Neural cell (in vitro differentiated cells): ENCODE measurements at regions not wholly inside any gene's neighbourhood (a gene's known extent, or its start where the extent isn't known, plus 50 kb on each side); places are given as distances from the start of the nearest gene placed in this dataset.

Experiments
- H2AFZ ChIP-seq: fragments of 200-600, 300-800 bp; sonication (generic), shearing (Covaris generic); 2 replicates; pipeline ENCODE4 v1.6.0; 2014; ENCODE audit warnings: low read depth, mild to moderate bottlenecking, antibody characterized with exemption, low read length, moderate library complexity
- H3F3A ChIP-seq: fragments of 200-600 bp; shearing (Covaris generic); 2 replicates; pipeline ENCODE4 v1.6.1; 2016; ENCODE audit warnings: mild to moderate bottlenecking, moderate library complexity, mixed read lengths, antibody characterized with exemption, low read length; ENCODE audit not compliant: insufficient read depth, poor library complexity, severe bottlenecking
- H3K27ac ChIP-seq: fragments of 200-600, 300-800 bp; sonication (generic), shearing (Covaris generic); 2 replicates; pipeline ENCODE4 v1.5.1; 2014; ENCODE audit warnings: mild to moderate bottlenecking, low read length, moderate library complexity
- H3K27me3 ChIP-seq: fragments of 300-800, 200-600 bp; sonication (generic), shearing (Covaris generic); 2 replicates; pipeline ENCODE4 v1.6.0; 2014; ENCODE audit warnings: mild to moderate bottlenecking, low read depth, low read length, moderate library complexity; ENCODE audit not compliant: insufficient read depth
- H3K36me3 ChIP-seq: fragments of 300-800, 200-600 bp; sonication (generic), shearing (Covaris generic); 2 replicates; pipeline ENCODE4 v1.5.1; 2014; ENCODE audit warnings: mild to moderate bottlenecking, antibody characterized with exemption, low read length, moderate library complexity; ENCODE audit not compliant: insufficient read depth
- H3K4me2 ChIP-seq: fragments of 300-800, 200-600 bp; sonication (generic), shearing (Covaris generic); 2 replicates; pipeline ENCODE4 v1.6.0; 2014; ENCODE audit warnings: mild to moderate bottlenecking, low read length
- H3K4me3 ChIP-seq: fragments of 300-800, 200-600 bp; sonication (generic), shearing (Covaris generic); 2 replicates; pipeline ENCODE4 v1.5.1; 2014; ENCODE audit warnings: mild to moderate bottlenecking, low read length, moderate library complexity
- H3K79me2 ChIP-seq: fragments of 200-600 bp; shearing (Covaris generic); replicated peaks from 2 replicates; pipeline ENCODE4 v1.6.0; 2014; ENCODE audit warnings: mild to moderate bottlenecking, low read length, moderate library complexity; ENCODE audit not compliant: insufficient read depth
- H3K9ac ChIP-seq: fragments of 300-800, 200-600 bp; sonication (generic), shearing (Covaris generic); 2 replicates; pipeline ENCODE4 v1.6.1; 2016; ENCODE audit warnings: mild to moderate bottlenecking, low read length, mixed read lengths
- H3K9me2 ChIP-seq: fragments of 200-600 bp; shearing (Covaris generic); 2 replicates; pipeline ENCODE4 v1.6.1; 2016; ENCODE audit warnings: mild to moderate bottlenecking, low read length, mixed read lengths; ENCODE audit not compliant: insufficient read depth
- H3K9me3 ChIP-seq: fragments of 200-600, 300-800 bp; sonication (generic), shearing (Covaris generic); 2 replicates; pipeline ENCODE4 v1.6.1; 2016; ENCODE audit warnings: mild to moderate bottlenecking, mixed run types, low read length, moderate library complexity, mixed read lengths
- H4K20me1 ChIP-seq: fragments of 200-600 bp; shearing (Covaris generic); 2 replicates; pipeline ENCODE4 v1.6.1; 2016; ENCODE audit warnings: mild to moderate bottlenecking, mixed run types; ENCODE audit not compliant: insufficient read depth
- EP300 ChIP-seq: fragments of 450-650 bp; conservative IDR thresholded peaks from 2 replicates; pipeline ENCODE4 v1.6.1; 2014; ENCODE audit warnings: antibody characterized with exemption, mild to moderate bottlenecking, moderate library complexity; ENCODE audit not compliant: poor library complexity, severe bottlenecking
- EZH2 ChIP-seq: fragments of 200-600, 300-800 bp; shearing (Covaris generic), sonication (generic); IDR thresholded peaks from 2 replicates; pipeline ENCODE4 v1.6.1; 2014; ENCODE audit warnings: antibody characterized with exemption, low read length, borderline replicate concordance, mild to moderate bottlenecking; ENCODE audit not compliant: insufficient read depth, poor library complexity, severe bottlenecking
- MXI1 ChIP-seq: fragments of 450-650 bp; conservative IDR thresholded peaks from 2 replicates; pipeline ENCODE4 v1.6.1; 2014; ENCODE audit warnings: antibody characterized with exemption, mild to moderate bottlenecking; ENCODE audit not compliant: poor library complexity, severe bottlenecking
- POLR2AphosphoS5 ChIP-seq: IDR thresholded peaks from 2 replicates; pipeline ENCODE4 v1.6.1; 2012
- RAD21 ChIP-seq: fragments of 450-650 bp; conservative IDR thresholded peaks from 2 replicates; pipeline ENCODE4 v1.6.1; 2014; ENCODE audit warnings: antibody characterized with exemption, mild to moderate bottlenecking, moderate library complexity
- SMC3 ChIP-seq: fragments of 450-650 bp; conservative IDR thresholded peaks from 2 replicates; pipeline ENCODE4 v1.6.1; 2014; ENCODE audit warnings: antibody characterized with exemption, mild to moderate bottlenecking, moderate library complexity; ENCODE audit not compliant: poor library complexity
- TAF1 ChIP-seq: IDR thresholded peaks from 2 replicates; pipeline ENCODE4 v1.6.1; 2012; ENCODE audit warnings: low read depth
- TF ChIP-seq, protein P1 (sequence below): fragments of 450-650 bp; IDR thresholded peaks from 2 replicates; pipeline ENCODE4 v1.5.1; 2014; ENCODE audit warnings: antibody characterized with exemption, mild to moderate bottlenecking, moderate library complexity; ENCODE audit not compliant: poor library complexity, severe bottlenecking
- TF ChIP-seq, protein P2 (sequence below): IDR thresholded peaks from 2 replicates; pipeline ENCODE4 v1.6.1; 2012; ENCODE audit warnings: borderline replicate concordance

DNA sequence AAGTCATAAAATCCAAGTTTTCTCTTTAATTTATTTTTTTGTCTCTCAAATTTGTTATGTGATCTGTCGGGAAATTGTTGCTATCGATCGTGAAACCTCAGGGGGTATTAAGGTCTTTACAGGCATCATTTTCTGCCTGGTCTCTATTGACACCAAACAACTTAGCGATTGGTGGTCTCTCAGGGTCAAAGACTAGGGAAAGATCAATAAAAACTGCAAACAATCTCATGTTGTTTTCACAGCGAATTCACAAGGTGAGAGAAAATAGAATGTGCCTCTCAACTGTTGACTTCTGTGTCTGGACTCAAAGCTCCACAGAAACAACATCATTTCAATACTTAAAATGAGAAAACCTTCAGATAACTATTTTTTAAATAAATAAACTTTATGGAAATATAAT is 645.4 kb upstream of the MIR17HG start:
- no peaks in the 10 kb centered on the region for H3K9me3 ChIP-seq
- no peak overlapping the region for H3K27ac ChIP-seq
- no peak overlapping the region for H3K4me2 ChIP-seq
- H4K20me1 ChIP-seq = no peaks in the 10 kb centered on the region
- no peaks in the 10 kb centered on the region for H3K27me3 ChIP-seq
- TF ChIP-seq EP300 (no peak), SMC3 (no peak), EZH2 (no peak), POLR2AphosphoS5 (no peak), TAF1 (no peak), MXI1 (no peak), RAD21 (no peak)
- TF ChIP-seq, protein P1, sequence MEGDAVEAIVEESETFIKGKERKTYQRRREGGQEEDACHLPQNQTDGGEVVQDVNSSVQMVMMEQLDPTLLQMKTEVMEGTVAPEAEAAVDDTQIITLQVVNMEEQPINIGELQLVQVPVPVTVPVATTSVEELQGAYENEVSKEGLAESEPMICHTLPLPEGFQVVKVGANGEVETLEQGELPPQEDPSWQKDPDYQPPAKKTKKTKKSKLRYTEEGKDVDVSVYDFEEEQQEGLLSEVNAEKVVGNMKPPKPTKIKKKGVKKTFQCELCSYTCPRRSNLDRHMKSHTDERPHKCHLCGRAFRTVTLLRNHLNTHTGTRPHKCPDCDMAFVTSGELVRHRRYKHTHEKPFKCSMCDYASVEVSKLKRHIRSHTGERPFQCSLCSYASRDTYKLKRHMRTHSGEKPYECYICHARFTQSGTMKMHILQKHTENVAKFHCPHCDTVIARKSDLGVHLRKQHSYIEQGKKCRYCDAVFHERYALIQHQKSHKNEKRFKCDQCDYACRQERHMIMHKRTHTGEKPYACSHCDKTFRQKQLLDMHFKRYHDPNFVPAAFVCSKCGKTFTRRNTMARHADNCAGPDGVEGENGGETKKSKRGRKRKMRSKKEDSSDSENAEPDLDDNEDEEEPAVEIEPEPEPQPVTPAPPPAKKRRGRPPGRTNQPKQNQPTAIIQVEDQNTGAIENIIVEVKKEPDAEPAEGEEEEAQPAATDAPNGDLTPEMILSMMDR = no peak
- TF ChIP-seq, protein P2, sequence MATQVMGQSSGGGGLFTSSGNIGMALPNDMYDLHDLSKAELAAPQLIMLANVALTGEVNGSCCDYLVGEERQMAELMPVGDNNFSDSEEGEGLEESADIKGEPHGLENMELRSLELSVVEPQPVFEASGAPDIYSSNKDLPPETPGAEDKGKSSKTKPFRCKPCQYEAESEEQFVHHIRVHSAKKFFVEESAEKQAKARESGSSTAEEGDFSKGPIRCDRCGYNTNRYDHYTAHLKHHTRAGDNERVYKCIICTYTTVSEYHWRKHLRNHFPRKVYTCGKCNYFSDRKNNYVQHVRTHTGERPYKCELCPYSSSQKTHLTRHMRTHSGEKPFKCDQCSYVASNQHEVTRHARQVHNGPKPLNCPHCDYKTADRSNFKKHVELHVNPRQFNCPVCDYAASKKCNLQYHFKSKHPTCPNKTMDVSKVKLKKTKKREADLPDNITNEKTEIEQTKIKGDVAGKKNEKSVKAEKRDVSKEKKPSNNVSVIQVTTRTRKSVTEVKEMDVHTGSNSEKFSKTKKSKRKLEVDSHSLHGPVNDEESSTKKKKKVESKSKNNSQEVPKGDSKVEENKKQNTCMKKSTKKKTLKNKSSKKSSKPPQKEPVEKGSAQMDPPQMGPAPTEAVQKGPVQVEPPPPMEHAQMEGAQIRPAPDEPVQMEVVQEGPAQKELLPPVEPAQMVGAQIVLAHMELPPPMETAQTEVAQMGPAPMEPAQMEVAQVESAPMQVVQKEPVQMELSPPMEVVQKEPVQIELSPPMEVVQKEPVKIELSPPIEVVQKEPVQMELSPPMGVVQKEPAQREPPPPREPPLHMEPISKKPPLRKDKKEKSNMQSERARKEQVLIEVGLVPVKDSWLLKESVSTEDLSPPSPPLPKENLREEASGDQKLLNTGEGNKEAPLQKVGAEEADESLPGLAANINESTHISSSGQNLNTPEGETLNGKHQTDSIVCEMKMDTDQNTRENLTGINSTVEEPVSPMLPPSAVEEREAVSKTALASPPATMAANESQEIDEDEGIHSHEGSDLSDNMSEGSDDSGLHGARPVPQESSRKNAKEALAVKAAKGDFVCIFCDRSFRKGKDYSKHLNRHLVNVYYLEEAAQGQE = no peak
- H3K36me3 ChIP-seq = no peaks in the 10 kb centered on the region
- H3K79me2 ChIP-seq = no peaks in the 10 kb centered on the region
- no peak overlapping the region for H2AFZ ChIP-seq
- no peak overlapping the region for H3K9ac ChIP-seq
- H3K4me3 ChIP-seq = no peak overlapping the region
- no peaks in the 10 kb centered on the region for H3K9me2 ChIP-seq
- H3F3A ChIP-seq = no peaks in the 10 kb centered on the region

DNA sequence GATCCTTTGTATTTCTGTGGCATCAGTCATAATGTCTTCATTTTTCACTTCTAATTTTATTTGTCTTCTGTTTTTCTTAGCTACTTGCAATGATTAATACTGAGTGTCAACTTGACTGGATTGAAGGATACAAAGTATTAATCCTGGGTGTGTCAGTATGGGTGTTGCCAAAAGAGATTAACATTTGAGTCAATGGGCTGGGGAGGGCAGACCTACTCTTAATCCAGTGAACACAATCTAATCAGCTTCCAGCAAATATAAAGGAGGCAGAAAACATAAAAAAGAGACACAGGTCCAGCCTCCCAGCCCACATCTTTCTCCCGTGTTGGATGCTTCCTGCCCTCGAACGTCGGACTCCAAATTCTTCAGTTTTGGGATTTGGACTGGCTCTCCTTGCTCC is 640.9 kb upstream of the MIR17HG start:
- H3K36me3 ChIP-seq = no peaks in the 10 kb centered on the region
- no peak overlapping the region for H3K4me2 ChIP-seq
- H2AFZ ChIP-seq = no peak overlapping the region
- no peak overlapping the region for H3K27ac ChIP-seq
- no peaks in the 10 kb centered on the region for H3K9me2 ChIP-seq
- H4K20me1 ChIP-seq = no peaks in the 10 kb centered on the region
- H3F3A ChIP-seq = no peaks in the 10 kb centered on the region
- TF ChIP-seq MXI1 (no peak), RAD21 (no peak), POLR2AphosphoS5 (no peak), SMC3 (no peak), EP300 (no peak), TAF1 (no peak), EZH2 (no peak)
- TF ChIP-seq, protein P2 = no peak
- TF ChIP-seq, protein P1 = no peak
- no peaks in the 10 kb centered on the region for H3K79me2 ChIP-seq
- H3K4me3 ChIP-seq = no peak overlapping the region
- H3K9me3 ChIP-seq = no peaks in the 10 kb centered on the region
- no peaks in the 10 kb centered on the region for H3K27me3 ChIP-seq
- H3K9ac ChIP-seq = no peak overlapping the region
